ENCODE measurements at regions not wholly inside any gene's neighbourhood (a gene's known extent, or its start where the extent isn't known, plus 50 kb on each side); places are given as distances from the start of the nearest gene placed in this dataset.

DNA sequence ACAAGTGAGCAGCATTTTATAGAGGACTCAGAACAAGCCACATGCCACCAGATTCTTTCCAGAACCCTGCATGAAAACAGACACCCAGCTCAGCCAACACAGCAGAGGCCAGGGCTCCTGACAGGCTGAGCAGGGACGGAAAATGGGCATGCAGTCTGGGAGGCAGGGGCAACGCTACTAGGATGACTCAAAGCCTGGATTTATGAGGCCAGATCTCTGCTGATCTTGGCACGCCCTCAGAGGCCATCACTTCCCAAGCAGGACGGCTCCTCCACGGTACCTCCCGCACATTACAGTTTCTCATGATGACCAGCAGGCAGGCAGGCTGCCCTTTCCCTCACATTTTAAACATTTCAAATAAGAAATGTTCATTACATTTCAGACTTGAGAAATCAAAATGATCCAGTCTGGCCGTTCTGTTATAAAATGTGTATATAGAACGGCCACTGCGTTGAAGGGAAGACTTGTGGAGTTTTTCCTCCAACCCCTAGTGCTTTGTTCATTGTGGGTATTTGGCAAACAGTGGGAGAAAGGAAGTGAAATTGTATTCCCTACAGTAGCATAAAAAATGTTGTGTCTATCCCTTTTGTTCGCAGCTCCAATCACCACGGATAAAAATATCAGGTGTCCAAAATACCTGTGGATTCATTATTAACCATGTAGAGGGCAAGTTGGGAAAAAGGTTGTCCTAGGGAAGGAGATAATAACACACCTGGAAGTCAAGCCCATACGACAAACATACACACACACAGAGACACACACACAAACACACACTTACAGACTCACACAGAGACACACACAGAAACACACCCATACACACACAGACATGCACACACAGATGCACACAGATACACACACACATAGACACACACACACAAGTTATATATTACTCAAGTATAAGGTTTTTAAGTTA lies 64.8 kb upstream of the ADAMTS18 start:
- TF ChIP-seq, protein P1, sequence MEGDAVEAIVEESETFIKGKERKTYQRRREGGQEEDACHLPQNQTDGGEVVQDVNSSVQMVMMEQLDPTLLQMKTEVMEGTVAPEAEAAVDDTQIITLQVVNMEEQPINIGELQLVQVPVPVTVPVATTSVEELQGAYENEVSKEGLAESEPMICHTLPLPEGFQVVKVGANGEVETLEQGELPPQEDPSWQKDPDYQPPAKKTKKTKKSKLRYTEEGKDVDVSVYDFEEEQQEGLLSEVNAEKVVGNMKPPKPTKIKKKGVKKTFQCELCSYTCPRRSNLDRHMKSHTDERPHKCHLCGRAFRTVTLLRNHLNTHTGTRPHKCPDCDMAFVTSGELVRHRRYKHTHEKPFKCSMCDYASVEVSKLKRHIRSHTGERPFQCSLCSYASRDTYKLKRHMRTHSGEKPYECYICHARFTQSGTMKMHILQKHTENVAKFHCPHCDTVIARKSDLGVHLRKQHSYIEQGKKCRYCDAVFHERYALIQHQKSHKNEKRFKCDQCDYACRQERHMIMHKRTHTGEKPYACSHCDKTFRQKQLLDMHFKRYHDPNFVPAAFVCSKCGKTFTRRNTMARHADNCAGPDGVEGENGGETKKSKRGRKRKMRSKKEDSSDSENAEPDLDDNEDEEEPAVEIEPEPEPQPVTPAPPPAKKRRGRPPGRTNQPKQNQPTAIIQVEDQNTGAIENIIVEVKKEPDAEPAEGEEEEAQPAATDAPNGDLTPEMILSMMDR (IDR thresholded peaks at IDR 0.05), result no peak
- TF ChIP-seq POLR2A (IDR thresholded peaks at IDR 0.05), result no peak

All from Peyer's patch (tissue), 4 donors.